PC-9 (cell line): ENCODE measurements at regions not wholly inside any gene's neighbourhood (a gene's known extent, or its start where the extent isn't known, plus 50 kb on each side); places are given as distances from the start of the nearest gene placed in this dataset.

Source experiments
- BruUV-seq: library from RNA; stranded (reverse); fragments of 400-500 nt; replicated peaks from 2 replicates; lab custom pipeline; 2021; lab: Mats Ljungman, UMichigan
- CTCF ChIA-PET: fragments of 300-600 bp; sonication (Branson Sonifier 250); formaldehyde crosslinking; loops from one replicate; lab custom pipeline; 2022; ENCODE audit warnings: antibody characterized with exemption; lab: Charles Lee
- POLR2A ChIA-PET: fragments of 300-600 bp; sonication (Branson Sonifier 250); formaldehyde crosslinking; loops from one replicate; lab custom pipeline; 2022; ENCODE audit warnings: antibody characterized with exemption; ENCODE audit not compliant: unreplicated experiment; lab: Charles Lee
- DNase-seq, 2 experiments: peaks; one replicate each; pipeline versions ENCODE4 v3.0.0 to v3.0.0-alpha.2; 2015 to 2022; ENCODE audit warnings: mixed read lengths in 1 of 2
- H2AFZ ChIP-seq: fragments of 200-600 bp; sonication (generic); 2 replicates; pipeline ENCODE4 v1.8.1; 2017; ENCODE audit warnings: antibody characterized with exemption
- H3F3A ChIP-seq: fragments of 200-600 bp; sonication (generic); 2 replicates; pipeline ENCODE4 v1.8.1; 2017; ENCODE audit warnings: antibody characterized with exemption, mild to moderate bottlenecking, low read depth; ENCODE audit not compliant: insufficient read depth
- H3K27ac ChIP-seq: fragments of 200-600 bp; sonication (generic); 2 replicates; pipeline ENCODE4 v1.6.1; 2016; ENCODE audit warnings: mixed run types
- H3K27me3 ChIP-seq: fragments of 200-600 bp; sonication (generic); 2 replicates; pipeline ENCODE4 v1.6.1; 2016; ENCODE audit warnings: low read depth, mixed run types; ENCODE audit not compliant: insufficient read depth
- H3K36me3 ChIP-seq: fragments of 200-600 bp; sonication (generic); 2 replicates; pipeline ENCODE4 v1.6.1; 2016; ENCODE audit warnings: low read depth, mixed run types
- H3K4me1 ChIP-seq: fragments of 200-600 bp; sonication (generic); replicated peaks from 2 replicates; pipeline ENCODE4 v1.6.1; 2016; ENCODE audit warnings: mixed run types; ENCODE audit not compliant: insufficient read depth
- H3K4me2 ChIP-seq: fragments of 200-600 bp; sonication (generic); 2 replicates; pipeline ENCODE4 v1.6.1; 2017; ENCODE audit warnings: mixed run types
- H3K4me3 ChIP-seq: fragments of 200-600 bp; sonication (generic); 2 replicates; pipeline ENCODE4 v1.6.1; 2016; ENCODE audit warnings: mixed run types
- H3K79me2 ChIP-seq: fragments of 200-600 bp; sonication (generic); 2 replicates; pipeline ENCODE4 v1.6.1; 2017; ENCODE audit warnings: low read depth, mixed run types
- H3K9me2 ChIP-seq: fragments of 200-600 bp; sonication (generic); 2 replicates; pipeline ENCODE4 v1.8.1; 2017; ENCODE audit warnings: mild to moderate bottlenecking; ENCODE audit not compliant: insufficient read depth
- H3K9me3 ChIP-seq: fragments of 200-600 bp; sonication (generic); 2 replicates; pipeline ENCODE4 v1.8.1; 2016; ENCODE audit warnings: low read depth; ENCODE audit not compliant: insufficient read depth
- H4K20me1 ChIP-seq: fragments of 200-600 bp; sonication (generic); 2 replicates; pipeline ENCODE4 v1.8.1; 2017; ENCODE audit not compliant: insufficient read depth
- CTCF ChIP-seq: fragments of 200-600 bp; sonication (generic); conservative IDR thresholded peaks from 2 replicates; pipeline ENCODE4 v1.6.1; 2017; ENCODE audit warnings: mixed run types, antibody characterized with exemption, mild to moderate bottlenecking, moderate library complexity
- EZH2 ChIP-seq: fragments of 200-600 bp; sonication (generic); IDR thresholded peaks from 2 replicates; pipeline ENCODE4 v1.8.0; 2017; ENCODE audit warnings: antibody characterized with exemption, low read depth
- intact Hi-C: fragments of 100-400 bp; cut with micrococcal nuclease; formaldehyde crosslinking; loops from one replicate; pipeline ENCODE4 v1.10.0; 2022; ENCODE audit not compliant: unreplicated experiment

- Histone ChIP-seq H4K20me1 (no peaks in the 10 kb centered on the region), H3K27me3 (no peaks in the 10 kb centered on the region), H3K27ac (no peak overlapping the region), H3K9me2 (no peaks in the 10 kb centered on the region), H3K36me3 (no peaks in the 10 kb centered on the region), H3K9me3 (peaks cover 11% of the 10 kb centered on the region; the same call in 1 of the 2 replicates), H2AFZ (no peak overlapping the region), H3F3A (0 out of 2 replicates have a peak, but pooled peaks cover 3% of the 10 kb centered on the region), H3K4me1 (peaks cover 26% of the 10 kb centered on the region; the same call in 1 of the 2 replicates), H3K4me2 (no peak overlapping the region), H3K79me2 (no peaks in the 10 kb centered on the region), H3K4me3 (no peak overlapping the region)
- DNase-seq = no peak
- intact Hi-C loops = loop anchor here (2.0 to 5.0 kb wide), 6 partner anchors 120 to 685 kb away; partner anchors contain the start of genes SCAF11 and SLC38A2
- POLR2A ChIA-PET = no interaction called here
- no TSS peak for BruUV-seq
- CTCF ChIA-PET = interaction anchor here (0.7 kb wide), 1 partner anchor 161 kb away, joined by 5 read pairs; no protein-coding TSS in a partner anchor
- TF ChIP-seq CTCF (no peak), EZH2 (no peak)
These were observed 148.8 kb downstream of the SLC38A4 start for GRCh38 chr12:46676797-46677520.

- CTCF ChIA-PET = interaction anchor here (0.7 kb wide), 1 partner anchor 160 kb away, joined by 5 read pairs; no protein-coding TSS in a partner anchor
- Histone ChIP-seq H3K4me2 (no peak overlapping the region), H3K79me2 (no peaks in the 10 kb centered on the region), H2AFZ (no peak overlapping the region), H3K27me3 (no peaks in the 10 kb centered on the region), H4K20me1 (no peaks in the 10 kb centered on the region), H3K27ac (no peak overlapping the region), H3K4me3 (no peak overlapping the region), H3F3A (0 out of 2 replicates have a peak, but pooled peaks cover 3% of the 10 kb centered on the region), H3K9me3 (peaks cover 14% of the 10 kb centered on the region; the same call in 1 of the 2 replicates), H3K4me1 (peaks cover 26% of the 10 kb centered on the region; the same call in 1 of the 2 replicates), H3K36me3 (no peaks in the 10 kb centered on the region), H3K9me2 (no peaks in the 10 kb centered on the region)
- intact Hi-C loops = loop anchor here (2.0 to 5.0 kb wide), 6 partner anchors 119 to 684 kb away; partner anchors contain the start of genes SCAF11 and SLC38A2
- no peak for DNase-seq
- POLR2A ChIA-PET = no interaction called here
- TF ChIP-seq CTCF (no peak), EZH2 (no peak)
- BruUV-seq = no TSS peak
These were observed 149.4 kb downstream of the SLC38A4 start for GRCh38 chr12:46676396-46676795.

- ChIA-PET CTCF (no interaction called here), POLR2A (no interaction called here)
- Histone ChIP-seq H3K27ac (no peak overlapping the region), H3K4me1 (peaks cover 26% of the 10 kb centered on the region; the same call in 1 of the 2 replicates), H3F3A (0 out of 2 replicates have a peak, but pooled peaks cover 3% of the 10 kb centered on the region), H3K4me3 (no peak overlapping the region), H4K20me1 (no peaks in the 10 kb centered on the region), H3K79me2 (no peaks in the 10 kb centered on the region), H3K27me3 (no peaks in the 10 kb centered on the region), H3K4me2 (no peak overlapping the region), H2AFZ (no peak overlapping the region), H3K9me3 (peaks cover 14% of the 10 kb centered on the region; the same call in 1 of the 2 replicates), H3K36me3 (no peaks in the 10 kb centered on the region), H3K9me2 (no peaks in the 10 kb centered on the region)
- DNase-seq = no peak
- no TSS peak for BruUV-seq
- TF ChIP-seq EZH2 (no peak), CTCF (peak; percentile 76)
- intact Hi-C loops = loop anchor here (2.0 to 5.0 kb wide), 7 partner anchors 118 to 683 kb away; partner anchors contain the start of genes SCAF11 and SLC38A2
These were observed 150.1 kb downstream of the SLC38A4 start for GRCh38 chr12:46675736-46676135.
